ENCODE measurements at regions not wholly inside any gene's neighbourhood (a gene's known extent, or its start where the extent isn't known, plus 50 kb on each side); places are given as distances from the start of the nearest gene placed in this dataset.

- no peak for TF ChIP-seq NRF1 (conservative IDR thresholded peaks at IDR 0.05; ENCODE audit: low read depth, low read length)
- no peak for TF ChIP-seq IRF3 (IDR thresholded peaks at IDR 0.05)
- no peak for TF ChIP-seq USF2 (IDR thresholded peaks at IDR 0.05; ENCODE audit: borderline replicate concordance, low read depth, low read length)
Observed at GRCh38 chr10:57864765-57865680, 402.7 kb downstream of the IPMK start (continued).

GRCh38 chr10:57849691-57850357 lies 417.9 kb downstream of the IPMK start:
- Histone ChIP-seq H3K9me3 (replicated peaks; ENCODE audit: control insufficient read depth, insufficient read depth, low read length) (no peaks in the 10 kb centered on the region), H3K4me3 (no peak overlapping the region), H4K20me1 (ENCODE audit: control insufficient read depth, insufficient read depth) (no peaks in the 10 kb centered on the region), H2AFZ (ENCODE audit: control insufficient read depth, low read depth, low read length) (no peak overlapping the region), H3K27me3 (replicated peaks in 1 of 2; ENCODE audit: control insufficient read depth in 2 of 2, insufficient read depth in 2 of 2, low read length in 1 of 2) (no peaks in the 10 kb centered on the region), H3K4me2 (ENCODE audit: control insufficient read depth, insufficient read depth) (no peak overlapping the region), H3K9ac (ENCODE audit: control insufficient read depth, insufficient read depth, low read length) (no peak overlapping the region), H3K4me1 (ENCODE audit: control insufficient read depth, insufficient read depth, low read length) (no peaks in the 10 kb centered on the region), H3K36me3 (ENCODE audit: control insufficient read depth in 2 of 2, insufficient read depth in 2 of 2, low read length in 1 of 2) (no peaks in the 10 kb centered on the region), H3K27ac (ENCODE audit: control insufficient read depth, insufficient read depth) (no peak overlapping the region), H3K79me2 (ENCODE audit: control insufficient read depth, insufficient read depth, low read length) (no peaks in the 10 kb centered on the region)
- intact Hi-C loops (cut with micrococcal nuclease; ENCODE audit: unreplicated experiment) (loop anchor here (5.0 to 10.0 kb wide), 2 partner anchors 138 to 505 kb away; no protein-coding TSS in a partner anchor), in situ Hi-C loops (cut with MboI) (no loop called here)
- BruUV-seq (replicated peaks) = no TSS peak
- ChIA-PET CTCF (interaction anchor here (1.5 kb wide), 2 partner anchors 9 to 192 kb away, joined by 5 read pairs; no protein-coding TSS in a partner anchor), POLR2A (no interaction called here), RAD21 (ENCODE audit: unreplicated experiment) (no interaction called here), SMC1A (ENCODE audit: uncharacterized antibody, unreplicated experiment) (no interaction called here)
- TF ChIP-seq CTCF (IDR thresholded peaks at IDR 0.05 in 2 of 3, conservative IDR thresholded peaks at IDR 0.05 in 1 of 3; ENCODE audit: control insufficient read depth in 2 of 3, extremely low read depth in 1 of 3, insufficient read depth in 1 of 3, low read depth in 3 of 3, low read length in 3 of 3) (peak in 2 of 3 experiments; percentile 18 to 32; a peak in 1 of 6 replicates), BHLHE40 (IDR thresholded peaks at IDR 0.05; ENCODE audit: borderline replicate concordance in 1 of 2, low read depth in 2 of 2, low read length in 1 of 2) (no peak)
- FAIRE-seq = no peak
- no peak for DNase-seq (ENCODE audit: low read depth, low spot score)
- no peak for ATAC-seq
- 27% methylated on average over 1 of the region's 1 CpG for WGBS (ENCODE audit: insufficient coverage, insufficient replicate concordance, low lambda C conversion rate, missing lambda C conversion rate)

Measured in GM12878 (cell line).